Bronchial epithelial cell (primary cell): ENCODE measurements at regions not wholly inside any gene's neighbourhood (a gene's known extent, or its start where the extent isn't known, plus 50 kb on each side); places are given as distances from the start of the nearest gene placed in this dataset.

Source experiments
- DNase-seq: peaks from one replicate; pipeline ENCODE4 v3.0.0-alpha.2; 2010; ENCODE audit warnings: low read depth
- FAIRE-seq: peaks from 2 replicates; lab custom pipeline; 2011; peaks lifted over from hg19 to GRCh38; lab: Jason Lieb, UNC
- H3K27me3 ChIP-seq: 2 replicates; pipeline ENCODE4 v1.5.1; 2011; ENCODE audit warnings: low read length; ENCODE audit not compliant: control insufficient read depth, insufficient read depth
- H3K36me3 ChIP-seq: 2 replicates; pipeline ENCODE4 v1.5.1; 2011; ENCODE audit warnings: low read length; ENCODE audit not compliant: control insufficient read depth, insufficient read depth
- H3K4me3 ChIP-seq: 2 replicates; pipeline ENCODE4 v1.5.1; 2011; ENCODE audit warnings: mild to moderate bottlenecking, low read depth, low read length, control low read depth
- CTCF ChIP-seq: IDR thresholded peaks from 2 replicates; pipeline ENCODE4 v1.5.1; 2011; ENCODE audit warnings: mild to moderate bottlenecking, moderate library complexity, low read length, control low read depth, inconsistent platforms; ENCODE audit not compliant: insufficient read depth, severe bottlenecking

- DNase-seq, result no peak
- no peak for FAIRE-seq
- H3K27me3 ChIP-seq, result no peaks in the 10 kb centered on the region
- H3K4me3 ChIP-seq, result no peak overlapping the region
- H3K36me3 ChIP-seq, result no peaks in the 10 kb centered on the region
- no peak for TF ChIP-seq CTCF
These were observed 196.1 kb downstream of the TTC6 start for GRCh38 chr14:37791384-37792036.

GRCh38 chr14:37792124-37792523 is 196.7 kb downstream of the TTC6 start:
- FAIRE-seq, result no peak
- DNase-seq, result no peak

GRCh38 chr14:37796703-37797416 is 201.4 kb downstream of the TTC6 start:
- Histone ChIP-seq H3K36me3 (no peaks in the 10 kb centered on the region), H3K27me3 (no peaks in the 10 kb centered on the region), H3K4me3 (no peak overlapping the region)
- FAIRE-seq (no peak), DNase-seq (no peak)
- TF ChIP-seq CTCF, result no peak

More at GRCh38 chr14:37792124-37792523, 196.7 kb downstream of the TTC6 start:
- no peak overlapping the region for H3K4me3 ChIP-seq
- H3K36me3 ChIP-seq, result no peaks in the 10 kb centered on the region
- no peak for TF ChIP-seq CTCF
- H3K27me3 ChIP-seq, result no peaks in the 10 kb centered on the region

GRCh38 chr14:37797675-37798074 is 202.2 kb downstream of the TTC6 start:
- H3K4me3 ChIP-seq, result no peak overlapping the region
- TF ChIP-seq CTCF, result no peak
- no peaks in the 10 kb centered on the region for H3K27me3 ChIP-seq
- DNase-seq (no peak), FAIRE-seq (no peak)
- H3K36me3 ChIP-seq, result no peaks in the 10 kb centered on the region

GRCh38 chr14:37807722-37808121 is 212.3 kb downstream of the TTC6 start:
- DNase-seq, result no peak
- H3K4me3 ChIP-seq, result no peak overlapping the region
- H3K36me3 ChIP-seq, result no peaks in the 10 kb centered on the region
- no peak for FAIRE-seq
- no peak for TF ChIP-seq CTCF
- no peaks in the 10 kb centered on the region for H3K27me3 ChIP-seq
